ENCODE measurements at regions not wholly inside any gene's neighbourhood (a gene's known extent, or its start where the extent isn't known, plus 50 kb on each side); places are given as distances from the start of the nearest gene placed in this dataset.

- no peak for DNase-seq (ENCODE audit: extremely low read depth, low read depth)
These were observed 576.1 kb downstream of the TLE4 start for GRCh38 chr9:80147866-80148265.

- no peak for DNase-seq (ENCODE audit: extremely low read depth, low read depth)
These were observed 574.7 kb downstream of the TLE4 start for GRCh38 chr9:80146466-80146865.

- DNase-seq (ENCODE audit: extremely low read depth, low read depth), result no peak
These were observed 573.1 kb downstream of the TLE4 start for GRCh38 chr9:80144856-80145255.

GRCh38 chr9:80144406-80144805, 572.6 kb downstream of the TLE4 start:
- DNase-seq (ENCODE audit: extremely low read depth, low read depth), result no peak

GRCh38 chr9:80143899-80144298, 572.1 kb downstream of the TLE4 start:
- no peak for DNase-seq (ENCODE audit: extremely low read depth, low read depth)

- no peak for DNase-seq (ENCODE audit: extremely low read depth, low read depth)
These were observed 562.7 kb downstream of the TLE4 start for GRCh38 chr9:80134487-80134886.

GRCh38 chr9:80131627-80132026, 559.9 kb downstream of the TLE4 start:
- DNase-seq (ENCODE audit: extremely low read depth, low read depth), result no peak

- DNase-seq (ENCODE audit: extremely low read depth, low read depth), result no peak
These were observed 556.2 kb downstream of the TLE4 start for GRCh38 chr9:80127920-80128319.

GRCh38 chr9:80125731-80126264, 554.0 kb downstream of the TLE4 start:
- no peak for DNase-seq (ENCODE audit: extremely low read depth, low read depth)

- no peak for DNase-seq (ENCODE audit: extremely low read depth, low read depth)
These were observed 545.3 kb downstream of the TLE4 start for GRCh38 chr9:80117031-80117430.

GRCh38 chr9:80114241-80114640, 542.5 kb downstream of the TLE4 start:
- no peak for DNase-seq (ENCODE audit: extremely low read depth, low read depth)

- no peak for DNase-seq (ENCODE audit: extremely low read depth, low read depth)
These were observed 536.3 kb downstream of the TLE4 start for GRCh38 chr9:80107931-80108660.

GRCh38 chr9:80097476-80097875, 525.7 kb downstream of the TLE4 start:
- no peak for DNase-seq (ENCODE audit: extremely low read depth, low read depth)

GRCh38 chr9:80094176-80094771, 522.5 kb downstream of the TLE4 start:
- no peak for DNase-seq (ENCODE audit: extremely low read depth, low read depth)

- no peak for DNase-seq (ENCODE audit: extremely low read depth, low read depth)
These were observed 521.9 kb downstream of the TLE4 start for GRCh38 chr9:80093695-80094094.

- no peak for DNase-seq (ENCODE audit: extremely low read depth, low read depth)
These were observed 519.8 kb downstream of the TLE4 start for GRCh38 chr9:80091526-80091925.

GRCh38 chr9:80090317-80090716, 518.6 kb downstream of the TLE4 start:
- DNase-seq (ENCODE audit: extremely low read depth, low read depth), result no peak

GRCh38 chr9:80086822-80087345, 515.1 kb downstream of the TLE4 start:
- DNase-seq (ENCODE audit: extremely low read depth, low read depth), result no peak

GRCh38 chr9:80086386-80086785, 514.6 kb downstream of the TLE4 start:
- DNase-seq (ENCODE audit: extremely low read depth, low read depth), result no peak

GRCh38 chr9:80085668-80086067, 513.9 kb downstream of the TLE4 start:
- DNase-seq (ENCODE audit: extremely low read depth, low read depth), result no peak

- no peak for DNase-seq (ENCODE audit: extremely low read depth, low read depth)
These were observed 510.4 kb downstream of the TLE4 start for GRCh38 chr9:80082213-80082612.

- DNase-seq (ENCODE audit: extremely low read depth, low read depth), result no peak
These were observed 507.1 kb downstream of the TLE4 start for GRCh38 chr9:80078826-80079225.
